Central memory CD8-positive, alpha-beta T cell (primary cell): ENCODE measurements at regions not wholly inside any gene's neighbourhood (a gene's known extent, or its start where the extent isn't known, plus 50 kb on each side); places are given as distances from the start of the nearest gene placed in this dataset.

Experiments
- ATAC-seq: fragments of 150-1000 bp; cut with Tn5 transposase; replicated peaks from 2 replicates; pipeline ENCODE4 v1.10.0; 2022; ENCODE audit warnings: mild to moderate bottlenecking, moderate FRiP score, moderate number of reproducible peaks; ENCODE audit not compliant: poor library complexity, severe bottlenecking; ENCODE audit errors: extremely low read depth
- DNase-seq, 2 donors: peaks; one replicate each; pipeline ENCODE4 v3.0.0; 2021; ENCODE audit warnings: low spot score in 2 of 2
- H3K27ac Mint-ChIP-seq: one replicate; pipeline ENCODE4 v1.8.0; 2022; ENCODE audit warnings: low read depth, mild to moderate bottlenecking, moderate library complexity, mixed read lengths
- H3K27me3 Mint-ChIP-seq: one replicate; pipeline ENCODE4 v1.8.0; 2022; ENCODE audit warnings: mixed read lengths
- H3K36me3 Mint-ChIP-seq: one replicate; pipeline ENCODE4 v1.8.0; 2022; ENCODE audit warnings: mild to moderate bottlenecking, moderate library complexity, mixed read lengths; ENCODE audit not compliant: insufficient read depth
- H3K4me1 Mint-ChIP-seq: one replicate; pipeline ENCODE4 v1.8.0; 2022; ENCODE audit warnings: mixed read lengths
- H3K4me3 Mint-ChIP-seq: one replicate; pipeline ENCODE4 v1.8.0; 2022; ENCODE audit warnings: mild to moderate bottlenecking, moderate library complexity, mixed read lengths
- H3K9me3 Mint-ChIP-seq: one replicate; pipeline ENCODE4 v1.8.0; 2022; ENCODE audit warnings: mixed read lengths

GRCh38 chr2:158025255-158025996 lies 76.2 kb upstream of the UPP2 start:
- no peak for DNase-seq

DNA sequence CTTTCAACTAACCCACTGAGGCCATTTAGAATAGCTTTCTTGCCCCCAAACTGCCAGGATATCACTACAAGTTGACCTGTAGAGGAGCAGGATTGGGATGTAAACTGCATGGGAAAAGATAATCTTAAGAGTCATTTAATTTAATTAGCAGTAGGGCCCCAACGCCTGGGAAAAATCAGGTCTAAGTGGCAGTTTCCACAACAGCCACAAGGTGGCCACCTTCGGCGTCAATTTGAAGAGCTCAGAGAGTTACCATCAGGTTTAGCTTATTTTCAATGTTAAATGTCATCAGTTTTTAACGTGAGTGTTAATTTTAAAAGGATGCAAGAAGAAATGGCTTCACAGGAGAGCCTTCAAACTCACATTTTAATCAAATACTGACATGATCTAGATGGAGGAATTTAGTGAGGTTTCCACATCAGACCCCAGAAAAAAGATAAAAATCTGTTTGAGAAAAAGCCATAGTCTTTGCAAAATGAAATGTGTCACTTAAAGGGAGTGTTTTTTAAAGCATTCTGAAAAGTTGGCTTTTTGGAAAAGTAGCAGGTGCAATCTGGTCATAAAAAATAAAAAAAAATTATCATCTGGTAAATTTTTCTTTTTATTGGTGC lies 77.3 kb upstream of the UPP2 start:
- Mint-ChIP-seq H3K27ac (no peak overlapping the region), H3K4me3 (no peak overlapping the region), H3K4me1 (no peaks in the 10 kb centered on the region), H3K27me3 (no peaks in the 10 kb centered on the region), H3K36me3 (no peaks in the 10 kb centered on the region), H3K9me3 (no peaks in the 10 kb centered on the region)
- DNase-seq (peak in 1 of 2 donors; percentile 18), ATAC-seq (peak; percentile 60)

More at GRCh38 chr2:158025255-158025996, 76.2 kb upstream of the UPP2 start:
- H3K4me3 Mint-ChIP-seq, result no peak overlapping the region
- no peak overlapping the region for H3K27ac Mint-ChIP-seq
- no peaks in the 10 kb centered on the region for H3K36me3 Mint-ChIP-seq
- ATAC-seq, result no peak
- H3K9me3 Mint-ChIP-seq, result no peaks in the 10 kb centered on the region
- no peaks in the 10 kb centered on the region for H3K4me1 Mint-ChIP-seq
- H3K27me3 Mint-ChIP-seq, result no peaks in the 10 kb centered on the region

DNA sequence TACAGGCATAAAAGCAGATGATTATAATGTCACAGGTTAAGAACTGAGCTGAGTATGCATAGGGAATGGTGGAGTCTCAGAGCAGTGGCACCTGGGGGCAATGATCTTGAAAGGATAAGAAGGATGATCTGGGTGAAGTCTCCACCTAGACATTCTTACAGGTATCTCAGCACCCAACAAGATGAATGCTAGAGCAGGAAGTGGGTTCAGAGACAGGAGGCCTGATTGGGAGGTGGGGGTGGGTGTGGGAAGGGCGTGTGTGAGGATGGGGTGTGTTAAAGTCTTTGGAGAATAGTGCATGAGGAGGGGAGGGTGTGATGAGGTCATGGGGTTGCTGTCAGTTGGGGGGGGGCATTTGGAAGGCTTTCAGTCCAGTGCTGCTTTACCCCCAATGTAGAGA lies 78.8 kb upstream of the UPP2 start:
- DNase-seq, result no peak
- Mint-ChIP-seq H3K4me3 (no peak overlapping the region), H3K27me3 (peaks cover 11% of the 10 kb centered on the region), H3K36me3 (no peaks in the 10 kb centered on the region), H3K27ac (no peak overlapping the region), H3K4me1 (no peaks in the 10 kb centered on the region), H3K9me3 (no peaks in the 10 kb centered on the region)
- no peak for ATAC-seq

- H3K27me3 Mint-ChIP-seq, result peaks cover 11% of the 10 kb centered on the region
- DNase-seq (no peak), ATAC-seq (no peak)
- H3K4me3 Mint-ChIP-seq, result no peak overlapping the region
- H3K4me1 Mint-ChIP-seq, result no peaks in the 10 kb centered on the region
- no peak overlapping the region for H3K27ac Mint-ChIP-seq
- H3K9me3 Mint-ChIP-seq, result no peaks in the 10 kb centered on the region
- no peaks in the 10 kb centered on the region for H3K36me3 Mint-ChIP-seq
Measured at GRCh38 chr2:158021226-158021625, 80.5 kb upstream of the UPP2 start.

DNA sequence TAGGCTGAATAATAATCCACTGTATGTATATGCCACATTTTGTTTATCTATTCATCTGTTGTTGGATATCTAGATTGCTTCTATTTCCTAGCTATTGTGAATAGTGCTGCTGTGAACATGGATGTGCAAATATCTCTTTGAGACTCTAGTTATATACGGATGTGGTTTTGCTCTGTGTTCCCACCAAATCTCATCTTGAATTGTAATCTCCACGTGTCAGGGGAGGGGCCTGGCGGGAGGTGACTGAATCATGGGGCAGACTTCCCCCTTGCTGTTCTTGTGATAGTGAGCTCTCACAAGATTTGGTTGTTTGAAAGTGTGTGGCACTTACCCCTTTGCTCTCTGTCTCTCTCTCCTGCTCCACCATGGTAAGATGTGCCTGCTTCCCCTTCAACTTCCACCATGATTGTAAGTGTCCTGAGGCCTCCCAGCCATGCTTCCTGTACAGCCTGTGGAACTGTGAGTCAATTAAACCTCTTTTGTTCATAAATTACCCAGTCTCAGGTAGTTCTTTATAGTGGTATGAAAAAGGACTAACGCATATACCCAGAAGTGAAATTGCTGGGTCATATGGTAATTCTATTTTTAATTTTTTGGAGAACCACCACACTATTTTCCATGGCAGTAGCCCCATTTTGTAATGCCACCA lies 86.1 kb upstream of the UPP2 start:
- H3K36me3 Mint-ChIP-seq, result no peaks in the 10 kb centered on the region
- H3K27ac Mint-ChIP-seq, result no peak overlapping the region
- DNase-seq (no peak), ATAC-seq (peak; percentile 43)
- H3K4me3 Mint-ChIP-seq, result no peak overlapping the region
- H3K4me1 Mint-ChIP-seq, result no peaks in the 10 kb centered on the region
- no peaks in the 10 kb centered on the region for H3K9me3 Mint-ChIP-seq
- H3K27me3 Mint-ChIP-seq, result peaks cover 11% of the 10 kb centered on the region

GRCh38 chr2:158013891-158014290 lies 87.8 kb upstream of the UPP2 start:
- ATAC-seq (no peak), DNase-seq (no peak)
- H3K27me3 Mint-ChIP-seq, result peaks cover 9% of the 10 kb centered on the region
- no peaks in the 10 kb centered on the region for H3K4me1 Mint-ChIP-seq
- H3K36me3 Mint-ChIP-seq, result no peaks in the 10 kb centered on the region
- no peak overlapping the region for H3K27ac Mint-ChIP-seq
- no peak overlapping the region for H3K4me3 Mint-ChIP-seq
- H3K9me3 Mint-ChIP-seq, result no peaks in the 10 kb centered on the region

- Mint-ChIP-seq H3K36me3 (no peaks in the 10 kb centered on the region), H3K27me3 (peaks cover under 1% of the 10 kb centered on the region), H3K27ac (no peak overlapping the region), H3K4me1 (no peaks in the 10 kb centered on the region), H3K4me3 (no peak overlapping the region), H3K9me3 (no peaks in the 10 kb centered on the region)
- no peak for DNase-seq
- ATAC-seq, result no peak
Measured at GRCh38 chr2:158011055-158011771, 90.5 kb upstream of the UPP2 start.

DNA sequence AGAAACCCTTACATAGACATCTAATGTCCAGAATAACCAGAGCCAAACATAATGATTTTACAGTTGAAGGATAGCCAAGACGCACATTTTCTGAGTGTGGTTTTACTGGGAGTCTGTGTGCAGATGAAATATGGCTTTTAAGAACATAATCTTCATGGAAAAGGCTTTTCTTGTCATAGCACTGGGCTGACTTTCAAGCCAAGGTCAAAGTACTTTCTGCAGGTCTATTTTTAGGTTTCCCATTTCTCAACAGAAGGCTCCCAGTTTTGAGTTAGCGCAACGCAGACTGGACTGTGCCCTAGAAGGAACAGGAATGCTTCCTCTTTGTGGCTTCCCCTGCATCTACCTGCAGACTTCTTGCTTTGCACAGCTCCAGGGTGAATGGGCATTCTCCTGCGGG lies 92.3 kb upstream of the UPP2 start:
- ATAC-seq (no peak), DNase-seq (no peak)
- no peaks in the 10 kb centered on the region for H3K4me1 Mint-ChIP-seq
- no peak overlapping the region for H3K27ac Mint-ChIP-seq
- H3K4me3 Mint-ChIP-seq, result no peak overlapping the region
- H3K9me3 Mint-ChIP-seq, result no peaks in the 10 kb centered on the region
- H3K27me3 Mint-ChIP-seq, result peaks cover 15% of the 10 kb centered on the region
- no peaks in the 10 kb centered on the region for H3K36me3 Mint-ChIP-seq

- DNase-seq (no peak), ATAC-seq (peak; percentile 54)
- Mint-ChIP-seq H3K36me3 (no peaks in the 10 kb centered on the region), H3K9me3 (no peaks in the 10 kb centered on the region), H3K4me1 (no peaks in the 10 kb centered on the region), H3K27ac (no peak overlapping the region), H3K27me3 (peaks cover 15% of the 10 kb centered on the region), H3K4me3 (no peak overlapping the region)
Measured at GRCh38 chr2:158006961-158007719, 94.5 kb upstream of the UPP2 start.

GRCh38 chr2:158004126-158004764 lies 97.4 kb upstream of the UPP2 start:
- Mint-ChIP-seq H3K36me3 (peaks cover 2% of the 10 kb centered on the region), H3K9me3 (no peaks in the 10 kb centered on the region), H3K4me3 (no peak overlapping the region), H3K27ac (no peak overlapping the region), H3K27me3 (peaks cover 15% of the 10 kb centered on the region), H3K4me1 (no peaks in the 10 kb centered on the region)
- DNase-seq, result no peak
- ATAC-seq, result no peak

- ATAC-seq, result no peak
- Mint-ChIP-seq H3K27ac (no peak overlapping the region), H3K27me3 (peaks cover 26% of the 10 kb centered on the region), H3K4me1 (no peaks in the 10 kb centered on the region), H3K36me3 (peaks cover 2% of the 10 kb centered on the region), H3K9me3 (peaks cover 5% of the 10 kb centered on the region), H3K4me3 (no peak overlapping the region)
- no peak for DNase-seq
Measured at GRCh38 chr2:158002079-158002478, 99.6 kb upstream of the UPP2 start.

DNA sequence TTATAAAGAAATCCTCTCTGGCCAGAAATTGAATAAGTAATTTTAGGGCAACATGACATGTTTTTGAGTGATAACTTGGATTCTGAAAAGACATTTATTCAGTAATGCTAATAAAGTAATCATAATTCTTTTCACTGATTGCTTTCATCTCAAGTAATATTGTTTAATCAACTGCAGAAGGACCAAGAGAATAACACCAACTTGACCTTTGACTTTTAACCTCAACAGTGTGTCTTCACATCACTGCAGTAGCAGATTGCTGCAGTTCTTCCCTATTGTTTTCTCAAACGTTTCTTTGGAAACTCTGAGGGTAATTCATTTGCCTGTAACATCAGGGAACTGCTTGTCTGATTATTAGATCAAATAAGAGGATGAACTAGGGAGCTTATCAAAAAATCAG lies 104.9 kb upstream of the UPP2 start:
- peaks cover 5% of the 10 kb centered on the region for H3K9me3 Mint-ChIP-seq
- H3K27me3 Mint-ChIP-seq, result peaks cover 11% of the 10 kb centered on the region

More for the DNA sequence above, 104.9 kb upstream of the UPP2 start:
- H3K4me3 Mint-ChIP-seq, result no peak overlapping the region
- ATAC-seq (no peak), DNase-seq (no peak)
- H3K4me1 Mint-ChIP-seq, result no peaks in the 10 kb centered on the region
- no peak overlapping the region for H3K27ac Mint-ChIP-seq
- peaks cover 2% of the 10 kb centered on the region for H3K36me3 Mint-ChIP-seq
